Vagina (tissue), 2 donors: ENCODE measurements at regions not wholly inside any gene's neighbourhood (a gene's known extent, or its start where the extent isn't known, plus 50 kb on each side); places are given as distances from the start of the nearest gene placed in this dataset.

Source experiments
- POLR2A ChIP-seq, 2 donors: fragments of 450-650 bp; IDR thresholded peaks; one replicate each; pipeline ENCODE4 v1.6.1; 2017; ENCODE audit warnings: antibody characterized with exemption in 2 of 2, mild to moderate bottlenecking in 2 of 2, moderate library complexity in 2 of 2
- POLR2AphosphoS5 ChIP-seq, 2 donors: sonication (generic); formaldehyde crosslinking; IDR thresholded peaks; one replicate each; pipeline ENCODE4 v1.9.0; 2017; ENCODE audit warnings: antibody characterized with exemption in 2 of 2, mild to moderate bottlenecking in 2 of 2, low read depth in 1 of 2; ENCODE audit not compliant: insufficient read depth in 1 of 2
- TF ChIP-seq, protein P1 (sequence below), 3 experiments: fragments of 450-650 bp in 2 of 3; fragments of 200-600 bp in 1 of 3; sonication (generic) in 1 of 3; IDR thresholded peaks; one replicate each; pipeline ENCODE4 v1.5.1; 2017 to 2019; ENCODE audit warnings: antibody characterized with exemption in 3 of 3, mild to moderate bottlenecking in 2 of 3, moderate library complexity in 2 of 3

GRCh38 chr2:88252646-88253045, 82.5 kb downstream of the THNSL2 start:
- TF ChIP-seq, protein P1, sequence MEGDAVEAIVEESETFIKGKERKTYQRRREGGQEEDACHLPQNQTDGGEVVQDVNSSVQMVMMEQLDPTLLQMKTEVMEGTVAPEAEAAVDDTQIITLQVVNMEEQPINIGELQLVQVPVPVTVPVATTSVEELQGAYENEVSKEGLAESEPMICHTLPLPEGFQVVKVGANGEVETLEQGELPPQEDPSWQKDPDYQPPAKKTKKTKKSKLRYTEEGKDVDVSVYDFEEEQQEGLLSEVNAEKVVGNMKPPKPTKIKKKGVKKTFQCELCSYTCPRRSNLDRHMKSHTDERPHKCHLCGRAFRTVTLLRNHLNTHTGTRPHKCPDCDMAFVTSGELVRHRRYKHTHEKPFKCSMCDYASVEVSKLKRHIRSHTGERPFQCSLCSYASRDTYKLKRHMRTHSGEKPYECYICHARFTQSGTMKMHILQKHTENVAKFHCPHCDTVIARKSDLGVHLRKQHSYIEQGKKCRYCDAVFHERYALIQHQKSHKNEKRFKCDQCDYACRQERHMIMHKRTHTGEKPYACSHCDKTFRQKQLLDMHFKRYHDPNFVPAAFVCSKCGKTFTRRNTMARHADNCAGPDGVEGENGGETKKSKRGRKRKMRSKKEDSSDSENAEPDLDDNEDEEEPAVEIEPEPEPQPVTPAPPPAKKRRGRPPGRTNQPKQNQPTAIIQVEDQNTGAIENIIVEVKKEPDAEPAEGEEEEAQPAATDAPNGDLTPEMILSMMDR (IDR thresholded peaks at IDR 0.05): no peak
- TF ChIP-seq POLR2AphosphoS5 (IDR thresholded peaks at IDR 0.05; ENCODE audit: insufficient read depth in 1 of 2, low read depth in 1 of 2) (no peak), POLR2A (IDR thresholded peaks at IDR 0.05) (no peak)
